ENCODE measurements at regions not wholly inside any gene's neighbourhood (a gene's known extent, or its start where the extent isn't known, plus 50 kb on each side); places are given as distances from the start of the nearest gene placed in this dataset.

GRCh38 chr9:696332-697323 lies 144.9 kb upstream of the DMRT1 start:
- Histone ChIP-seq H3K4me1 (replicated peaks in 1 of 4; ENCODE audit: control insufficient read depth in 3 of 4, insufficient read depth in 4 of 4, low read length in 3 of 4) (peaks cover 1 to 15% (median 9%) of the 10 kb centered on the region in 4 experiments; a peak in 4 of 7 replicates), H3K36me3 (ENCODE audit: control insufficient read depth in 2 of 4, insufficient read depth in 4 of 4, low read length in 3 of 4) (no peaks in the 10 kb centered on the region), H2BK15ac (ENCODE audit: low read length) (no peak overlapping the region), H3K18ac (ENCODE audit: extremely low read depth, low read length) (no peak overlapping the region), H3K79me1 (ENCODE audit: low read depth, low read length) (no peaks in the 10 kb centered on the region), H2AFZ (ENCODE audit: low read length) (no peak overlapping the region), H3K79me2 (ENCODE audit: control insufficient read depth in 1 of 2, insufficient read depth in 2 of 2, low read length in 2 of 2) (no peaks in the 10 kb centered on the region), H3K4me3 (ENCODE audit: extremely low read depth in 1 of 4, insufficient read depth in 2 of 4, low read depth in 3 of 4, low read length in 4 of 4) (no peak overlapping the region), H2BK20ac (ENCODE audit: low read length) (no peak overlapping the region), H4K91ac (replicated peaks; ENCODE audit: insufficient read length, low read length) (no peak overlapping the region), H4K20me1 (replicated peaks in 1 of 2; ENCODE audit: control insufficient read depth in 1 of 2, insufficient read depth in 2 of 2, low read length in 2 of 2) (no peaks in the 10 kb centered on the region), H2BK12ac (ENCODE audit: low read depth, low read length) (no peak overlapping the region), H4K8ac (ENCODE audit: extremely low read depth, insufficient read depth, low read length) (no peak overlapping the region), H3K9me3 (ENCODE audit: insufficient read depth in 2 of 2, low read depth in 1 of 2, low read length in 1 of 2) (no peaks in the 10 kb centered on the region), H3K27me3 (replicated peaks in 1 of 4; ENCODE audit: control insufficient read depth in 3 of 4, extremely low read depth in 1 of 4, insufficient read depth in 3 of 4, low read length in 3 of 4) (no peaks in the 10 kb centered on the region), H2BK5ac (ENCODE audit: low read depth, low read length) (no peak overlapping the region), H3K56ac (replicated peaks; ENCODE audit: insufficient read length, low read depth, low read length) (no peak overlapping the region), H3K9ac (replicated peaks in 1 of 4; ENCODE audit: extremely low read depth in 1 of 4, low read depth in 3 of 4, low read length in 3 of 4) (no peak overlapping the region; a peak in 1 of 7 replicates), H3K27ac (ENCODE audit: low read depth, low read length) (no peak overlapping the region), H4K5ac (ENCODE audit: insufficient read length, low read depth, low read length) (no peak overlapping the region), H3K4me2 (ENCODE audit: insufficient read depth in 1 of 2, low read depth in 2 of 2, low read length in 2 of 2) (no peak overlapping the region), H3K4ac (replicated peaks; ENCODE audit: insufficient read length, low read depth, low read length) (no peak overlapping the region), H2BK120ac (replicated peaks; ENCODE audit: low read depth, low read length) (no peak overlapping the region), H3K23me2 (ENCODE audit: low read depth, low read length) (no peaks in the 10 kb centered on the region), H3K14ac (ENCODE audit: insufficient read length) (no peak overlapping the region), H2AK5ac (ENCODE audit: low read depth, low read length) (no peak overlapping the region), H3K23ac (ENCODE audit: insufficient read length) (no peak overlapping the region)
- FAIRE-seq, result no peak
- no peak for DNase-seq (ENCODE audit: low read depth in 1 of 2, low spot score in 2 of 2)
- ChIA-PET CTCF (ENCODE audit: partially characterized antibody) (interaction anchor here (0.6 to 1.9 kb wide), 6 partner anchors 10 to 168 kb away, joined by 3 to 5 read pairs (median 4); no protein-coding TSS in a partner anchor), POLR2A (ENCODE audit: partially characterized antibody) (interaction anchor here (1.2 kb wide), 1 partner anchor 10 kb away, joined by 4 read pairs; no protein-coding TSS in a partner anchor)
- WGBS, 2 experiments (ENCODE audit: extremely low coverage in 1 of 2, insufficient coverage in 1 of 2, insufficient read length in 1 of 2, insufficient replicate concordance in 2 of 2, low coverage in 1 of 2, low lambda C conversion rate in 2 of 2, missing lambda C conversion rate in 1 of 2), result 86% methylated on average over 9 of the region's 9 CpGs; no CpG with 5 or more reads in 1 of the 2 experiments
- TF ChIP-seq SIX5 (IDR thresholded peaks at IDR 0.05; ENCODE audit: low read depth, low read length) (no peak), POU5F1 (IDR thresholded peaks at IDR 0.05; ENCODE audit: low read depth, low read length) (no peak), SRF (IDR thresholded peaks at IDR 0.05; ENCODE audit: low read depth, low read length) (no peak), RBBP5 (IDR thresholded peaks at IDR 0.05; ENCODE audit: borderline replicate concordance, low read depth, low read length) (no peak), SUZ12 (IDR thresholded peaks at IDR 0.05; ENCODE audit: low read length) (no peak), MAX (IDR thresholded peaks at IDR 0.05) (no peak)
- TF ChIP-seq, protein P1, sequence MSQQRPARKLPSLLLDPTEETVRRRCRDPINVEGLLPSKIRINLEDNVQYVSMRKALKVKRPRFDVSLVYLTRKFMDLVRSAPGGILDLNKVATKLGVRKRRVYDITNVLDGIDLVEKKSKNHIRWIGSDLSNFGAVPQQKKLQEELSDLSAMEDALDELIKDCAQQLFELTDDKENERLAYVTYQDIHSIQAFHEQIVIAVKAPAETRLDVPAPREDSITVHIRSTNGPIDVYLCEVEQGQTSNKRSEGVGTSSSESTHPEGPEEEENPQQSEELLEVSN (IDR thresholded peaks at IDR 0.05), result no peak
- TF ChIP-seq, protein P2, sequence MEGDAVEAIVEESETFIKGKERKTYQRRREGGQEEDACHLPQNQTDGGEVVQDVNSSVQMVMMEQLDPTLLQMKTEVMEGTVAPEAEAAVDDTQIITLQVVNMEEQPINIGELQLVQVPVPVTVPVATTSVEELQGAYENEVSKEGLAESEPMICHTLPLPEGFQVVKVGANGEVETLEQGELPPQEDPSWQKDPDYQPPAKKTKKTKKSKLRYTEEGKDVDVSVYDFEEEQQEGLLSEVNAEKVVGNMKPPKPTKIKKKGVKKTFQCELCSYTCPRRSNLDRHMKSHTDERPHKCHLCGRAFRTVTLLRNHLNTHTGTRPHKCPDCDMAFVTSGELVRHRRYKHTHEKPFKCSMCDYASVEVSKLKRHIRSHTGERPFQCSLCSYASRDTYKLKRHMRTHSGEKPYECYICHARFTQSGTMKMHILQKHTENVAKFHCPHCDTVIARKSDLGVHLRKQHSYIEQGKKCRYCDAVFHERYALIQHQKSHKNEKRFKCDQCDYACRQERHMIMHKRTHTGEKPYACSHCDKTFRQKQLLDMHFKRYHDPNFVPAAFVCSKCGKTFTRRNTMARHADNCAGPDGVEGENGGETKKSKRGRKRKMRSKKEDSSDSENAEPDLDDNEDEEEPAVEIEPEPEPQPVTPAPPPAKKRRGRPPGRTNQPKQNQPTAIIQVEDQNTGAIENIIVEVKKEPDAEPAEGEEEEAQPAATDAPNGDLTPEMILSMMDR (IDR thresholded peaks at IDR 0.05; ENCODE audit: control extremely low read depth in 1 of 3, insufficient read depth in 1 of 3, low read depth in 1 of 3, low read length in 3 of 3), result no peak

All from H1 (cell line).